Esophagus muscularis mucosa (tissue), 4 donors: ENCODE measurements at regions not wholly inside any gene's neighbourhood (a gene's known extent, or its start where the extent isn't known, plus 50 kb on each side); places are given as distances from the start of the nearest gene placed in this dataset.

Experiments used
- EP300 ChIP-seq: sonication (generic); formaldehyde crosslinking; IDR thresholded peaks from one replicate; pipeline ENCODE4 v1.6.1; 2017; ENCODE audit warnings: antibody characterized with exemption
- POLR2A ChIP-seq: fragments of 450-650 bp; IDR thresholded peaks from one replicate; pipeline ENCODE4 v1.6.1; 2017; ENCODE audit warnings: antibody characterized with exemption, moderate library complexity, mild to moderate bottlenecking, low read depth
- TF ChIP-seq, protein P1 (sequence below), 3 experiments: fragments of 200-600 bp in 2 of 3; fragments of 450-650 bp in 1 of 3; sonication (generic) in 2 of 3; IDR thresholded peaks; one replicate each; pipeline ENCODE4 v1.5.1; 2017 to 2019; ENCODE audit warnings: antibody characterized with exemption in 3 of 3, mild to moderate bottlenecking in 2 of 3, moderate library complexity in 1 of 3

DNA sequence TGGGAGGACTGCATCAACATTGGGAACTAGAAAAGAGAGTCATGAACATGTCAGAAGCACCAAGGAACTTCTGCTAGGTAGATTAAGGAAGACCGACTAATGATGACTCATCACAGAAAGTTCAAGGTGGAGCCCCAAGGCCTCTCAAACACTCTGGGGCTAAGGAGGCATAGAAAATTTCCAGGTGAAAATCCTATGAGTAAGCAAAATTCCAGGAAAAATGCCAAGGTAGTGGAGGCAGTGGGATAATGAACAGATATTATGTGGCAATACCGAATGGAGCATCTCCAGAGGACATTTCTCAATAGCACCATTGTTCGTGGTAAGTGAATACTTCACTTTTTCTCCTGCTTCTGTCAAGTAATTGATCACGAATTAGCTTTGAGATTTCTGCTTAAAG is 336.5 kb downstream of the MZT1 start:
- TF ChIP-seq, protein P1, sequence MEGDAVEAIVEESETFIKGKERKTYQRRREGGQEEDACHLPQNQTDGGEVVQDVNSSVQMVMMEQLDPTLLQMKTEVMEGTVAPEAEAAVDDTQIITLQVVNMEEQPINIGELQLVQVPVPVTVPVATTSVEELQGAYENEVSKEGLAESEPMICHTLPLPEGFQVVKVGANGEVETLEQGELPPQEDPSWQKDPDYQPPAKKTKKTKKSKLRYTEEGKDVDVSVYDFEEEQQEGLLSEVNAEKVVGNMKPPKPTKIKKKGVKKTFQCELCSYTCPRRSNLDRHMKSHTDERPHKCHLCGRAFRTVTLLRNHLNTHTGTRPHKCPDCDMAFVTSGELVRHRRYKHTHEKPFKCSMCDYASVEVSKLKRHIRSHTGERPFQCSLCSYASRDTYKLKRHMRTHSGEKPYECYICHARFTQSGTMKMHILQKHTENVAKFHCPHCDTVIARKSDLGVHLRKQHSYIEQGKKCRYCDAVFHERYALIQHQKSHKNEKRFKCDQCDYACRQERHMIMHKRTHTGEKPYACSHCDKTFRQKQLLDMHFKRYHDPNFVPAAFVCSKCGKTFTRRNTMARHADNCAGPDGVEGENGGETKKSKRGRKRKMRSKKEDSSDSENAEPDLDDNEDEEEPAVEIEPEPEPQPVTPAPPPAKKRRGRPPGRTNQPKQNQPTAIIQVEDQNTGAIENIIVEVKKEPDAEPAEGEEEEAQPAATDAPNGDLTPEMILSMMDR (IDR thresholded peaks at IDR 0.05) = no peak
- no peak for TF ChIP-seq POLR2A
- no peak for TF ChIP-seq EP300
